ENCODE measurements at regions not wholly inside any gene's neighbourhood (a gene's known extent, or its start where the extent isn't known, plus 50 kb on each side); places are given as distances from the start of the nearest gene placed in this dataset.
"Not testable (repeated sequence)": the region's sequence is repeated elsewhere in the genome, so short reads cannot be mapped to it uniquely, and the experiment has no call there.

DNA sequence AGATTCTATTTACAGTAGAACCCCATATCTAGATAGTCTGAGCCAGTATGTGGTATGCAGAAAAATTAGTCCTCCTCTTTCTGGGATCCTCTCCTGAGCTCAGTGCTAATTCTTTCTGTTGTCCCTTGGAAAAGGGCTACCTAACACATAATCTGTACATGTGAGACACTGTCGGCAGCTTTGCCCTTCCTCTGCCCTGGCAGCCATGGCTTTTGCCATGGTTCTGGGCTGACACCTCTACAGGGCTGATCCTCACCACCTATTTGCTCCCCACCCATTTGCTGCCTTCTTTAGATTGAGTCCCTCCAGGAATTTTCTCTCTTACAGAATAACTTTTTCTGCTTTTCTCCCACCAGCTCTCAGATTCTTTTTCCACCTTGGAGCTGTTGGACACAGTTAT is 64.7 kb upstream of the MAP9 start:
- no peak for DNase-seq

DNA sequence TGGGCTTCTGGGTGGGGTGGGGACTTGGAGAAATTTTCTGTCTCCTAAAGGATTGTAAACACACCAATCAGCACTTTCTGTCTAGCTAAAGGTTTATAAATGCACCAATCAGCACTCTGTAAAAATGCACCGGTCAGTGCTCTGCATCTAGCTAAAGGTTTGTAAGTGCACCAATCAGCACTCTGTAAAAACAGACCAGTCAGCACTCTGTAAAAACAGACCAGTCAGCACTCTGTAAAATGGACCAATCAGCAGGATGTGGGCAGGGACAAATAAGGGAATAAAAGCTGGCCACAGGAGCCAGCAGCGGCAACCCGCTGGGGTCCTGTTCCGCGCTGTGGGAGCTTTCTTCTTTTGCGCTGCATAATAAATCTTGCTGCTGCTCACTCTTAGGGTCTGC is 63.0 kb upstream of the MAP9 start:
- not testable (repeated sequence) for DNase-seq

- DNase-seq, result no peak
Observed at GRCh38 chr4:155434904-155435303, 58.1 kb upstream of the MAP9 start.

DNA sequence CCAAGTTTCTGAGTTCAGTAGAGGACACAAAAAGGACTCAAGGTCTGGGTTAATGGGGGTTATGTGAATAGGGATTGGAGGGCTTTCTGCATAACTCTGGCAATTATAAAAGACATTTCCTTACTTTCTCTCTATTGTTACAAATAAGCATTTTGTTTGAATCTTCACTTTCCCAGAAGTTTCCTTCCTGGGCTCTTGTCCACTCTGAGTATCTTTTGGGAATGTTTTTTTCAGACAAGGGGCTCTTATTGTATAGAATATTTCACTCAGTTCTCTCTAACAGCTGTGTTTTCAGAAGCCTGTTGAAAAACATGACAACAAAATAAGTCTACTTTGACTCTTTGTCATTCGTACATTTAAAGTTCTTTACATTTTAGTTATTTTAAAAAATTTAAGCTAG is 57.6 kb upstream of the MAP9 start:
- DNase-seq, result no peak

DNA sequence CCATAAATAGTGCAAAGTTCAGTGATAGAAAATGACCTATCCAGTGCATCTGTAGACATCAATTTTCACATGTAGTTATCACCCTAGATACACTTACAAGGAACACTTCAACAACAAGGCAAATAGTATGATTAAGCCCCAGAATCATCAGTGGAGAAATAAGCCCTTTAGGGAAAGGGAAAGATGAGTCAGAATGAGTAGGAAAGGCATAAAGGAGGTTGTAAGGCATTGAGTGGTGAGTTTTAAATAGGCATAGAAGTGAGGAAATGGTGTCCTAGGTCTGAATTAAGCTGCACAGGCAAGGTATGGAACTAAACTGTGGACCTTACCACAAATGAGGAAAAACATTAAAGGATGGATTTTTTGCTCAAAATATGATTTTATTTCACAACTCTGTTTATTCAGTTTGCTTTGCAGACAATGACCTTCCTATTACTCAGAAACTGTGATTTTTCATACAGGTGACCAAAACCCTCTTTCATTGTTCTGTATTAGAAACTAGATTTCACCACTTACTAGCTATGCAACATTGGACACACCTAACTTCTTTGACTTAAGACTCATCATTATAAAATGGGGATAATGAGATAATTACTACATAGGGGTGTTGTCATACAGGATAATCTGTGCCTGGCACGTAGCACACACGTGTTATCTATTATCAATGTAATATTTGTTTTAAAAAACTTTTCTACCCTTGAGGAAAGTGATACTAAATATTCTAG is 57.0 kb upstream of the MAP9 start:
- DNase-seq, result no peak

DNA sequence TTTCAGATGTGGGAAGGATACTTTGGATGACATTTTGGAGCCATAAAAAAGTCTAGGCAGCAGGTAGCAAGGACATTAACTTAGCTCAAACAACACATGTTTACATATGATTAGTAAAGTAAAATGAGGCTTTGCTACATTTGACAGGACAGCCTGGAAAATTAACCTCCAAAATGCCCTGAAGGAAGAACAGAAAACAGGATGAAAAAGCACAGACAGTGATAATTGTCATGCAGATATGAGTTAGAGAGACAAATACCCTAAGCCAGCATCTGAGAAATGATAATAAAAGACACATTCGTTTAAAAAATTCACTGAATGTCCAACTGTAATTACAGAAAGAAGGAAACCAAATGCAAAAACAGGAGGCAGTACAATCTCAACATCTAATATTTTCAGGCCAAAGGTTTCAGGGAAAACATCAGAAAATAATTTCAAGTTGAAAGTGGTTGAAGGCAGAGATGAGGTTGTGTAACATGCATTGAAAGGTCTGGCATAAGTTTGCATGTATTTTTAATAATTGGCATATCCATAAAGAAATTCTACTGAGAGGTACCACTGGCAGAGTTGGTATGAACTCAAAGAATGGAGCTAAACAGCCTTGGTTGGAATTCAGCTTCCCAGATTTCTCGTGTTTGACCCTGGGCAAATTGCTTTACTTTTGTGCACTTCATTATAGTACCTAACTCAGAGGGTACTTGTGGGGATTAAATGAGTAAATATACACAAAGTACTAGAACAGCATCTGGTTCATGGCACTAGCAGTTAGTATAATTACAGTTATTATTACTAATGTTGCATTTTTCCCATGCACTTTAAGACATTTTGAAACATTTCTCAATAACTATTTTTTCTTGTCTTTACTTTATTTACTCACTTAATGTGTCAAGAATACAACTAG is 54.4 kb upstream of the MAP9 start:
- DNase-seq, result no peak

- no peak for DNase-seq
Observed at GRCh38 chr4:155428128-155428527, 51.4 kb upstream of the MAP9 start.

DNA sequence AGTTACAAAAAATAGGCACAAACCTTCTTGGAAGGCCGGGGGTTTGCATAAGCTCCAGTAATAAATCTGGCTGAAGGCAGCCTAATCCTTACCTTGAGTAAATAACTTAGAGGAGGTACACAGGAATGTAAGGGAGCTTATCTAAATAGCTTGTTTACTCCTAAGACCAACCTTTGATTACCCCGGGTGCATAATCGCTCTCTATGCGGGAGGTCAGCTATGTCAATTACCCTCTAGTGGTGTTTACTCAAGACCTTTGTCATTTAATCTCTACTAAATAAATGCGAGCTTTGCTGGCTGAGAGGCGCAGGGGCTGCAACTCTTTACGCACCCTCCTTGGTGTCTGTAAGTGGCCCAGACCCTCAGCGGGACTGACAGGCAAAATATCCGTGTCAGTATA is 50.2 kb upstream of the MAP9 start:
- no peak for DNase-seq

Measured in activated naive CD4-positive, alpha-beta T cell treated with Interleukin-2 at 50 U/mL for 16 hours (primary cell).